ENCODE measurements at regions not wholly inside any gene's neighbourhood (a gene's known extent, or its start where the extent isn't known, plus 50 kb on each side); places are given as distances from the start of the nearest gene placed in this dataset.

GRCh38 chr5:19369048-19369447 is 619.0 kb downstream of the CDH18 start (continued):
- TF ChIP-seq, protein P1, sequence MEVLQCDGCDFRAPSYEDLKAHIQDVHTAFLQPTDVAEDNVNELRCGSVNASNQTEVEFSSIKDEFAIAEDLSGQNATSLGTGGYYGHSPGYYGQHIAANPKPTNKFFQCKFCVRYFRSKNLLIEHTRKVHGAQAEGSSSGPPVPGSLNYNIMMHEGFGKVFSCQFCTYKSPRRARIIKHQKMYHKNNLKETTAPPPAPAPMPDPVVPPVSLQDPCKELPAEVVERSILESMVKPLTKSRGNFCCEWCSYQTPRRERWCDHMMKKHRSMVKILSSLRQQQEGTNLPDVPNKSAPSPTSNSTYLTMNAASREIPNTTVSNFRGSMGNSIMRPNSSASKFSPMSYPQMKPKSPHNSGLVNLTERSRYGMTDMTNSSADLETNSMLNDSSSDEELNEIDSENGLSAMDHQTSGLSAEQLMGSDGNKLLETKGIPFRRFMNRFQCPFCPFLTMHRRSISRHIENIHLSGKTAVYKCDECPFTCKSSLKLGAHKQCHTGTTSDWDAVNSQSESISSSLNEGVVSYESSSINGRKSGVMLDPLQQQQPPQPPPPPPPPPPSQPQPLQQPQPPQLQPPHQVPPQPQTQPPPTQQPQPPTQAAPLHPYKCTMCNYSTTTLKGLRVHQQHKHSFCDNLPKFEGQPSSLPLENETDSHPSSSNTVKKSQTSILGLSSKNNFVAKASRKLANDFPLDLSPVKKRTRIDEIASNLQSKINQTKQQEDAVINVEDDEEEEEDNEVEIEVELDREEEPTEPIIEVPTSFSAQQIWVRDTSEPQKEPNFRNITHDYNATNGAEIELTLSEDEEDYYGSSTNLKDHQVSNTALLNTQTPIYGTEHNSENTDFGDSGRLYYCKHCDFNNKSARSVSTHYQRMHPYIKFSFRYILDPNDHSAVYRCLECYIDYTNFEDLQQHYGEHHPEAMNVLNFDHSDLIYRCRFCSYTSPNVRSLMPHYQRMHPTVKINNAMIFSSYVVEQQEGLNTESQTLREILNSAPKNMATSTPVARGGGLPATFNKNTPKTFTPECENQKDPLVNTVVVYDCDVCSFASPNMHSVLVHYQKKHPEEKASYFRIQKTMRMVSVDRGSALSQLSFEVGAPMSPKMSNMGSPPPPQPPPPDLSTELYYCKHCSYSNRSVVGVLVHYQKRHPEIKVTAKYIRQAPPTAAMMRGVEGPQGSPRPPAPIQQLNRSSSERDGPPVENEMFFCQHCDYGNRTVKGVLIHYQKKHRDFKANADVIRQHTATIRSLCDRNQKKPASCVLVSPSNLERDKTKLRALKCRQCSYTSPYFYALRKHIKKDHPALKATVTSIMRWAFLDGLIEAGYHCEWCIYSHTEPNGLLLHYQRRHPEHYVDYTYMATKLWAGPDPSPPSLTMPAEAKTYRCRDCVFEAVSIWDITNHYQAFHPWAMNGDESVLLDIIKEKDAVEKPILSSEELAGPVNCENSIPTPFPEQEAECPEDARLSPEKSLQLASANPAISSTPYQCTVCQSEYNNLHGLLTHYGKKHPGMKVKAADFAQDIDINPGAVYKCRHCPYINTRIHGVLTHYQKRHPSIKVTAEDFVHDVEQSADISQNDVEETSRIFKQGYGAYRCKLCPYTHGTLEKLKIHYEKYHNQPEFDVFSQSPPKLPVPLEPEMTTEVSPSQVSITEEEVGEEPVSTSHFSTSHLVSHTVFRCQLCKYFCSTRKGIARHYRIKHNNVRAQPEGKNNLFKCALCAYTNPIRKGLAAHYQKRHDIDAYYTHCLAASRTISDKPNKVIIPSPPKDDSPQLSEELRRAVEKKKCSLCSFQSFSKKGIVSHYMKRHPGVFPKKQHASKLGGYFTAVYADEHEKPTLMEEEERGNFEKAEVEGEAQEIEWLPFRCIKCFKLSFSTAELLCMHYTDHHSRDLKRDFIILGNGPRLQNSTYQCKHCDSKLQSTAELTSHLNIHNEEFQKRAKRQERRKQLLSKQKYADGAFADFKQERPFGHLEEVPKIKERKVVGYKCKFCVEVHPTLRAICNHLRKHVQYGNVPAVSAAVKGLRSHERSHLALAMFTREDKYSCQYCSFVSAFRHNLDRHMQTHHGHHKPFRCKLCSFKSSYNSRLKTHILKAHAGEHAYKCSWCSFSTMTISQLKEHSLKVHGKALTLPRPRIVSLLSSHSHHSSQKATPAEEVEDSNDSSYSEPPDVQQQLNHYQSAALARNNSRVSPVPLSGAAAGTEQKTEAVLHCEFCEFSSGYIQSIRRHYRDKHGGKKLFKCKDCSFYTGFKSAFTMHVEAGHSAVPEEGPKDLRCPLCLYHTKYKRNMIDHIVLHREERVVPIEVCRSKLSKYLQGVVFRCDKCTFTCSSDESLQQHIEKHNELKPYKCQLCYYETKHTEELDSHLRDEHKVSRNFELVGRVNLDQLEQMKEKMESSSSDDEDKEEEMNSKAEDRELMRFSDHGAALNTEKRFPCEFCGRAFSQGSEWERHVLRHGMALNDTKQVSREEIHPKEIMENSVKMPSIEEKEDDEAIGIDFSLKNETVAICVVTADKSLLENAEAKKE (CRISPR knock-in tag; IDR thresholded peaks at IDR 0.05) = no peak
- TF ChIP-seq CTCF (conservative IDR thresholded peaks at IDR 0.05; ENCODE audit: low read depth in 2 of 2) = no peak

DNA sequence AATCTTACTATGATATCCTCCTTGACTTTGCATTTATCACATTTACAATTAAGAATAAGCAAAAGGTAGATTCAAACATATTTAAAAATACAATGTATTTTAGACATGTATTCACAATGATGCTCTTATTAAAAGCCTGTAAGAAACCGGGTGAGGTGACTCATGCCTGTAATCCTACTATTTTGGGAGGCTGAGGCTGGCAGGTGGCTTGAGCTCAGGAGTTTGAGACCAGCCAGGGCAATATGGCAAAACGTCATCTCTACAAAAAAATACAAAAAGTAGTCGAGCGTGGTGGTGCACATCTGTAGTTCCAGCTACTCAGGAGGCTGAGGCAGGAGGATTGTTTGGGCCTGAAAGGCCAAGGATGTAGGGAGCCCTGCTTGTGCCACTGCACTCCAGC is 618.4 kb downstream of the CDH18 start:
- ATAC-seq = no peak
- no peaks in the 10 kb centered on the region for H3K79me2 ChIP-seq (replicated peaks; ENCODE audit: insufficient read depth)
- no peaks in the 10 kb centered on the region for H3K36me3 Mint-ChIP-seq (ENCODE audit: low read depth)

More for the DNA sequence above, 618.4 kb downstream of the CDH18 start:
- Histone ChIP-seq H3K9me2 (ENCODE audit: insufficient read depth) (no peaks in the 10 kb centered on the region), H2AFZ (no peak overlapping the region), H3K27ac (ENCODE audit: low read depth) (no peak overlapping the region), H3K4me2 (no peak overlapping the region), H3K36me3 (ENCODE audit: insufficient read depth) (no peaks in the 10 kb centered on the region), H3F3A (replicated peaks; ENCODE audit: low read depth) (no peaks in the 10 kb centered on the region), H3K4me3 (no peak overlapping the region), H3K27me3 (ENCODE audit: insufficient read depth) (no peaks in the 10 kb centered on the region), H4K20me1 (replicated peaks; ENCODE audit: insufficient read depth) (no peaks in the 10 kb centered on the region), H3K4me1 (ENCODE audit: insufficient read depth) (no peaks in the 10 kb centered on the region)
- Mint-ChIP-seq H3K4me1 (peaks cover 2% of the 10 kb centered on the region; the same call in 1 of the 3 replicates), H3K4me3 (no peak overlapping the region), H3K27me3 (ENCODE audit: insufficient read depth, low read depth, poor library complexity) (no peaks in the 10 kb centered on the region), H3K27ac (no peak overlapping the region), H3K9me3 (no peaks in the 10 kb centered on the region)
- TF ChIP-seq NANOG (IDR thresholded peaks at IDR 0.05; ENCODE audit: borderline replicate concordance) (no peak), REST (IDR thresholded peaks at IDR 0.05; ENCODE audit: unreplicated experiment) (no peak), EZH2phosphoT487 (IDR thresholded peaks at IDR 0.05; ENCODE audit: unreplicated experiment) (no peak), STAT1 (IDR thresholded peaks at IDR 0.05; ENCODE audit: unreplicated experiment) (no peak), POLR2AphosphoS5 (IDR thresholded peaks at IDR 0.05; ENCODE audit: low read depth) (no peak), ZNF114 (CRISPR knock-in tag; IDR thresholded peaks at IDR 0.05) (no peak), CREB1 (CRISPR knock-in tag; IDR thresholded peaks at IDR 0.05; ENCODE audit: low read depth) (no peak), ZNF331 (CRISPR knock-in tag; IDR thresholded peaks at IDR 0.05; ENCODE audit: low read depth) (no peak), CTCF (conservative IDR thresholded peaks at IDR 0.05; ENCODE audit: low read depth in 2 of 2) (no peak)
- TF ChIP-seq, protein P2, sequence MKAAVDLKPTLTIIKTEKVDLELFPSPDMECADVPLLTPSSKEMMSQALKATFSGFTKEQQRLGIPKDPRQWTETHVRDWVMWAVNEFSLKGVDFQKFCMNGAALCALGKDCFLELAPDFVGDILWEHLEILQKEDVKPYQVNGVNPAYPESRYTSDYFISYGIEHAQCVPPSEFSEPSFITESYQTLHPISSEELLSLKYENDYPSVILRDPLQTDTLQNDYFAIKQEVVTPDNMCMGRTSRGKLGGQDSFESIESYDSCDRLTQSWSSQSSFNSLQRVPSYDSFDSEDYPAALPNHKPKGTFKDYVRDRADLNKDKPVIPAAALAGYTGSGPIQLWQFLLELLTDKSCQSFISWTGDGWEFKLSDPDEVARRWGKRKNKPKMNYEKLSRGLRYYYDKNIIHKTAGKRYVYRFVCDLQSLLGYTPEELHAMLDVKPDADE (IDR thresholded peaks at IDR 0.05) = no peak
- DNase-seq (ENCODE audit: low spot score) = no peak
